ENCODE measurements at regions not wholly inside any gene's neighbourhood (a gene's known extent, or its start where the extent isn't known, plus 50 kb on each side); places are given as distances from the start of the nearest gene placed in this dataset.
"Not testable (repeated sequence)": the region's sequence is repeated elsewhere in the genome, so short reads cannot be mapped to it uniquely, and the experiment has no call there.

- no peak for DNase-seq (ENCODE audit: low read depth in 4 of 4, low spot score in 2 of 4)
Measured at GRCh38 chr2:11068856-11069526, 86.3 kb upstream of the SLC66A3 start.

GRCh38 chr2:11069566-11070185, 85.6 kb upstream of the SLC66A3 start:
- no peak for DNase-seq (ENCODE audit: low read depth in 4 of 4, low spot score in 2 of 4)

DNA sequence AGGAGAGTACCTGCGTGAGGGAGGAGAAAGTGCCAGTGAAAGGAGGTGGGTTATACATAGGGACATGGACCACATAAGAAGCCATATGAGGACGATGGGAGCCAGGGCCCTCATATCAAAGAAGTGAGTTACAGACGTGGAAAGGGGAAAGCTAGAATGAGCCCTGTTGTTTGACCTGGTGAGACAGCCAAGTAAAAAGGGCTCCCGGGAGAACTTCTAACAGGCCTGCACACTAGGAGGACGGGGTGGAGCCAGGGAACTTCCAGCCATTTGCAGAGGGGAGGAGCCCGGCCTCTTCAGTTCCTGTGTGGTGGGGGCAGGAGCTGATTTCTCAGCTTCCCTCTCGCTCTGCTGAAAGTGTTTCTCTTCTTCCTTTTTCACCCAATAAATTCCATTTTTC, 84.1 kb upstream of the SLC66A3 start:
- DNase-seq (ENCODE audit: low read depth in 4 of 4, low spot score in 2 of 4), result no peak

DNA sequence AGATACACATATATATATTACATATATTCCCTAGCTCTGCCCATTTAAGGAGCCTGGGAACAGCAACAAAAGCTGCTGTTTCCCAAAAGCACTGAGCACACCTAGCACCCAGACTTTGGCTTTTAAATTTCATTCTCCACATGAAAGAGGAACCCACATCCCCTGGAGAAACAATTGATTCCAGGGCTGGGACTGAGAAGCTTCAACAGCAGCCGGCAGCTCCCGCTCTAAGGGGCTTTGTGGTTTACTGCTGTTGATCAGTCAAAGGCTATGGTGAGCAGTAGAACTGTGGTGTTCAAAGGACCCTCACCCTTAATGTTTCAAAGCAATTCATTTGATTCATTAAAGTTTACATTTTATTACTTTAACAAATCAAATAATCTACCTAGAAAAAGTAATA, 83.3 kb upstream of the SLC66A3 start:
- DNase-seq (ENCODE audit: low read depth in 4 of 4, low spot score in 2 of 4), result no peak

- DNase-seq (ENCODE audit: low read depth in 4 of 4, low spot score in 2 of 4), result no peak
Measured at GRCh38 chr2:11072550-11072949, 82.7 kb upstream of the SLC66A3 start.

- DNase-seq (ENCODE audit: low read depth in 4 of 4, low spot score in 2 of 4), result peak in 3 of 4 donors; percentile 11 to 55 (median 42)
Measured at GRCh38 chr2:11073251-11073650, 82.0 kb upstream of the SLC66A3 start.

- DNase-seq (ENCODE audit: low read depth in 4 of 4, low spot score in 2 of 4), result no peak
Measured at GRCh38 chr2:11073776-11074175, 81.5 kb upstream of the SLC66A3 start.

- DNase-seq (ENCODE audit: low read depth in 4 of 4, low spot score in 2 of 4), result no peak
Measured at GRCh38 chr2:11074246-11074820, 80.9 kb upstream of the SLC66A3 start.

DNA sequence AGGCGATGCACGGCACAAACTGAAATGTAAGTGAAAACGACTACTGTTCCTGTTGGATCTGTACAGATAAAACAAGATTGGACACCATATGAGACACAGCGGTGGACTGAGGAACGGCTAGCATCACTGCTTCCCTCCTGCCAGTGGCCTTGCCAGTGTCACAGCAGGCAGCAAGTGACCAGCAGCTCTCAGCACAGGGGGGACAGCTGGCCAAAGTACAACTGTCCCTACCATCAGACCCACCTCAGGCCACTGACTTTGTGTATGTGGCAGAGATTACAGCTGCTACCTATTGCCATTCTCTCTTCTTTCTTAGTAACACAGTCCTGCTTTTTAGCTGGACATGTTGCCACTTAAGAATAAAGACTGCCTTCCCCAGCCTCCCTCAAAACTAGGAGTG, 80.0 kb upstream of the SLC66A3 start:
- no peak for DNase-seq (ENCODE audit: low read depth in 4 of 4, low spot score in 2 of 4)

DNA sequence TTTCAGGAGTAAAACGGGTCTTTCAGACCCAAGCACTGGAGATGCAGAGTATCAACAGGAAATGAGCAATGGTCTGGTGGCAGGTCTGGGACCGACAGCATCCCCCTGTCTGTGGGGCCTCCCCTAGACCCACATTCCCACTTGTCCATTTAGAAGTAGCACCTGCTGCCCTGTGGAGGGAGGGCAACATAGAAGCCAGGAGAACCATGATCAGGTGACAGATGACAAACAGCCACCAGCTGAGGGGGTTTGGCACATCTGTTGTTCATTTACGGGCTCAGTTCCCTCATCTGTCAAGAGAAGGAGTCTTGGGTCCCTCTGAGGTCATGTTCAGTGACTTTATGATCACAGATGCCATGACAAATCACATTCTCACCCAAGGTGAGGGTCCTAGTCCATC, 77.9 kb upstream of the SLC66A3 start:
- no peak for DNase-seq (ENCODE audit: low read depth in 4 of 4, low spot score in 2 of 4)

DNA sequence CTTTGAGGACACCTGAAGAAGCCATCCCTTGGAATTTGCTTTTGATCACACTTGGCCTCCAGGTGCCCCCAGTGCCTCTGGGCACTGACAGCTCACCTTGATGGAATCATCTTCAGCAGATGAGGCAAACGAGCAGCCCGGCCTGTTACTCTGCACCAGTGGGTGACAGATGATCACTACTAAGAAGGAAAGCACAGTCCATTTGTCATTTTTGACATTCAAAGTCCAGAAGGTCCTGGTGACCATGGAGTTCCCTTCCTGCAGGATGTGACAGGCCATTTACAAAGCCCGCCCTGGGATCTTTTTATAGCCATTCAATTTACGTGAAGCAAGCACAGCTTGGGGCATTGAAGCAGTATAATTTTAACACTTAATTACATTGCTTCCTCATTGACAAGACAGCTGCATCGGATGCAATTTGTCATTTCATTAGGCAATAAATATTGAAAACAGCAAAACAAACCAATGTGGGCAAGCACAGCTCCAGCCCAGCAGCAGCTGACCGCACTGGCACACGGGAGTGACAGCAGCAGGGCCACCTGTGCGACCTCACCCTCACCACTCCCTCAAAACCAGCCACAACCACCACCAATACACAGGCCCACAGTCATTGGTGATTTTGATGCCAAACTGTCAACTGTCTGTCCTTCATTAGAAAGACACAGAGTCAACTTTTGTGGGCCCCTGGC, 76.0 kb upstream of the SLC66A3 start:
- DNase-seq (ENCODE audit: low read depth in 4 of 4, low spot score in 2 of 4), result no peak

- no peak for DNase-seq (ENCODE audit: low read depth in 4 of 4, low spot score in 2 of 4)
Measured at GRCh38 chr2:11080253-11081115, 74.8 kb upstream of the SLC66A3 start.

DNA sequence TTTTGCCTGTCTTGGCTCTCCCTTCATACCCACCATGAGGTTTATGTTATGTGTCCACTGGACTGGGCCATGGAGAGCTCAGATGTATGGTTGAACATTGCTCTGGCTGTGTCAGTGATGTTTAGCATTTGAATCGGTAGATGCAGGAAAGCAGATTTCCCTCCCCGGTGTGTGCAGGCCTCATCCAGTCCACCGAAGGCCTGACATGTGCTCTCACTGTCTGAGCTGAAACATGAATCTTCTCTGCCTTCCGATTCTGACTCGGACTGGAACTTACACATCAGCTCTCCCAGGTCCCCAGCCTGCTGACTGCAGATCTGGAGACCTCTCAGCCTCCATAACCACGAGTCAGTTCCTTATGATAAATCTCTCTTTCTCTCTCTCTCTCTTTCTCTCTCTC, 72.4 kb upstream of the SLC66A3 start:
- DNase-seq (ENCODE audit: low read depth in 4 of 4, low spot score in 2 of 4), result no peak

- DNase-seq (ENCODE audit: low read depth in 4 of 4, low spot score in 2 of 4), result not testable (repeated sequence)
Measured at GRCh38 chr2:11088821-11089220, 66.4 kb upstream of the SLC66A3 start.

GRCh38 chr2:11090187-11090586, 65.1 kb upstream of the SLC66A3 start:
- no peak for DNase-seq (ENCODE audit: low read depth in 4 of 4, low spot score in 2 of 4)

GRCh38 chr2:11092701-11093335, 62.4 kb upstream of the SLC66A3 start:
- DNase-seq (ENCODE audit: low read depth in 4 of 4, low spot score in 2 of 4), result no peak

DNA sequence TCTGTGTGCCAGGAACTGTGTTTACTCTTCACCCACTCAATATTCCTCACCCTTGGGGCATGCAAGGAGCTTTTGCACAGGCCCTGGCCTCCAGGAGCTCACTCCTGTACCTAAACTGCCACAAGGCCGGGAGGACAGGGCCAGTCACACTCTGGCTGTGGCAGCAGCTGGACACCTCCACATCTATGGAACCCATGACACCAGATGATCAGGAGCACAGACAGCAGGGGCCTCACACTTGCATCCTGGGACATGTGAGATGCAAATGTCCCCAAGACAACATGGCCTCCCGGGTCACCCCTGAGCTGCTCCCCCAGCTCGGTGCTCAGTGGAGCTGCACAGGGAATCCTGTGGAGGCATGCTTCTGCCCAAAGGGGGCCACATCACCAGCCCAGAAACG, 61.8 kb upstream of the SLC66A3 start:
- no peak for DNase-seq (ENCODE audit: low read depth in 4 of 4, low spot score in 2 of 4)

DNA sequence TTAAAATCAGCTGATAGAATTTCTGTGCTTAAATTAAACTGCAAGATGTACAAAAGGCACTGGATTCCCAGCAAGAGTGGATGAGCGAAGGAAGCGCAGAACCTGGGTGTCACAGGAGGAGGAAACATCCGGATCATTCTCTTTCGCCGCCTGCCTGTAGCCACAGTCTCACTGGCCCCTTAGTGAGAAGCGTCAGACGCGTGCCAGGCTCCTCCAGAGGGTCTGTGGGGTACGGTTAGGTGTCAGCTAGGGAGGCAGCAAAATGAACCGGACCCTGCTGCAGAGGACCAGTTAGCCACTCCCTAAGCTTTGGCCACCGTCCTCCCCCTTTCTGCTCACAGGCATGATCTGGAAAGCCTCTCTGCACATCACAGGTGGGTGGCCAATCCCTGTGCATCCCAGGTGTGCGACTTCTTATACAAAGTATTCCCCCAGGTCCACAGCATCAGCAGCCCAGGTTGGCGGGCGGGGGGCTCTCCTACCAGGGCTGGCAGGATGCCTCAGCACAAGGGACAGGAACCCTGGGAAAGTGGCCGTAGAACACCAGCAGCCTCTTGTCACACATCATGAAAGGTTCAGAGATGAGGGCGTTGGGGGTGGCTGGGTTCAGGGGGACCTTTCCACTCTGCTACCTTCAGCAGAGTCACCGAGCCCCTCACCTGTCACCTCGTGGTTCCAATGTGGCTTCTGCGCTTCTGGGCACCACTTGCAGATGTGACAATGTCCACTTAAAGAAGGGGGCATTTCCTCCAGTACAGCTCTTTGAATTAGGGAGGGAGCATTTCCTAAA, 61.1 kb upstream of the SLC66A3 start:
- no peak for DNase-seq (ENCODE audit: low read depth in 4 of 4, low spot score in 2 of 4)

DNA sequence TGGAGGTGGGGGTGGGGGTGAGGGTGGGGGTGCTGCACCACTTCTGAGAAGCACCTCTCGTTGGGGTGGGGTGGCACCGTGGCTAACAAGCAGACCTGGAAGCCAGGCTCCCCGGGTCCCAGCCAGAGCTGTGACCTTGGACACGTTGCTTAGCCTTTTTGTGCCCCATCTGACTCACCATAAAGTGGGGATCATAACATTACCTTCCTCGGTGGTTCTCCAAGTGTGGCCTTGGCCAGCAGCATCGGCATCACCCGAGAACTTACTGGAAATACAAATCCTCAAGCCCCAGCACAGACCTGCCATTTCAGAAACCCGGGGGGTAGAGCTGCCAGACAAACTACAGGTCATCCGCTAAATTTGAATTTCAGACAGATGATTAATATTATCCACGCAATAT, 58.7 kb upstream of the SLC66A3 start:
- DNase-seq (ENCODE audit: low read depth in 4 of 4, low spot score in 2 of 4), result no peak
